ENCODE measurements at regions not wholly inside any gene's neighbourhood (a gene's known extent, or its start where the extent isn't known, plus 50 kb on each side); places are given as distances from the start of the nearest gene placed in this dataset.
"Not testable (repeated sequence)": the region's sequence is repeated elsewhere in the genome, so short reads cannot be mapped to it uniquely, and the experiment has no call there.

- not testable (repeated sequence) for H3K9me3 ChIP-seq (ENCODE audit: control insufficient read depth, low read length); DNase-seq; H3K4me3 ChIP-seq (ENCODE audit: insufficient read depth, low read depth, low read length, poor library complexity, severe bottlenecking); H3K27ac ChIP-seq (ENCODE audit: insufficient read depth, low read length, poor library complexity, severe bottlenecking); H3K36me3 ChIP-seq (ENCODE audit: control insufficient read depth, insufficient read depth, low read length); H3K27me3 ChIP-seq (replicated peaks; ENCODE audit: control insufficient read depth, insufficient read depth, low read length, poor library complexity, severe bottlenecking); H3K4me1 ChIP-seq (ENCODE audit: control insufficient read depth, insufficient read depth, low read length, poor library complexity, severe bottlenecking)
Measured at GRCh38 chr3:195976876-195977275, 68.5 kb upstream of the TNK2 start.

GRCh38 chr3:195974281-195974680 lies 65.9 kb upstream of the TNK2 start:
- not testable (repeated sequence) for H3K4me1 ChIP-seq (ENCODE audit: control insufficient read depth, insufficient read depth, low read length, poor library complexity, severe bottlenecking); H3K4me3 ChIP-seq (ENCODE audit: insufficient read depth, low read depth, low read length, poor library complexity, severe bottlenecking); H3K27me3 ChIP-seq (replicated peaks; ENCODE audit: control insufficient read depth, insufficient read depth, low read length, poor library complexity, severe bottlenecking); H3K9me3 ChIP-seq (ENCODE audit: control insufficient read depth, low read length); DNase-seq; H3K27ac ChIP-seq (ENCODE audit: insufficient read depth, low read length, poor library complexity, severe bottlenecking)
- peaks cover 20% of the 10 kb centered on the region for H3K36me3 ChIP-seq (ENCODE audit: control insufficient read depth, insufficient read depth, low read length)

- not testable (repeated sequence) for H3K27ac ChIP-seq (ENCODE audit: insufficient read depth, low read length, poor library complexity, severe bottlenecking); H3K9me3 ChIP-seq (ENCODE audit: control insufficient read depth, low read length); H3K27me3 ChIP-seq (replicated peaks; ENCODE audit: control insufficient read depth, insufficient read depth, low read length, poor library complexity, severe bottlenecking); H3K4me3 ChIP-seq (ENCODE audit: insufficient read depth, low read depth, low read length, poor library complexity, severe bottlenecking); DNase-seq; H3K4me1 ChIP-seq (ENCODE audit: control insufficient read depth, insufficient read depth, low read length, poor library complexity, severe bottlenecking)
- peaks cover 20% of the 10 kb centered on the region for H3K36me3 ChIP-seq (ENCODE audit: control insufficient read depth, insufficient read depth, low read length)
Measured at GRCh38 chr3:195970873-195971272, 62.5 kb upstream of the TNK2 start.

GRCh38 chr3:195969838-195970776 lies 61.8 kb upstream of the TNK2 start:
- H3K9me3 ChIP-seq (ENCODE audit: control insufficient read depth, low read length); H3K27me3 ChIP-seq (replicated peaks; ENCODE audit: control insufficient read depth, insufficient read depth, low read length, poor library complexity, severe bottlenecking); H3K27ac ChIP-seq (ENCODE audit: insufficient read depth, low read length, poor library complexity, severe bottlenecking); H3K4me3 ChIP-seq (ENCODE audit: insufficient read depth, low read depth, low read length, poor library complexity, severe bottlenecking); H3K4me1 ChIP-seq (ENCODE audit: control insufficient read depth, insufficient read depth, low read length, poor library complexity, severe bottlenecking); DNase-seq: not testable (repeated sequence)
- H3K36me3 ChIP-seq (ENCODE audit: control insufficient read depth, insufficient read depth, low read length): peaks cover 19% of the 10 kb centered on the region

- H3K36me3 ChIP-seq (ENCODE audit: control insufficient read depth, insufficient read depth, low read length): peaks cover 25% of the 10 kb centered on the region
- H3K4me3 ChIP-seq (ENCODE audit: insufficient read depth, low read depth, low read length, poor library complexity, severe bottlenecking); DNase-seq; H3K9me3 ChIP-seq (ENCODE audit: control insufficient read depth, low read length); H3K27me3 ChIP-seq (replicated peaks; ENCODE audit: control insufficient read depth, insufficient read depth, low read length, poor library complexity, severe bottlenecking); H3K4me1 ChIP-seq (ENCODE audit: control insufficient read depth, insufficient read depth, low read length, poor library complexity, severe bottlenecking); H3K27ac ChIP-seq (ENCODE audit: insufficient read depth, low read length, poor library complexity, severe bottlenecking): not testable (repeated sequence)
Measured at GRCh38 chr3:195969341-195969740, 61.0 kb upstream of the TNK2 start.

- H3K27ac ChIP-seq (ENCODE audit: insufficient read depth, low read length, poor library complexity, severe bottlenecking); H3K9me3 ChIP-seq (ENCODE audit: control insufficient read depth, low read length); H3K4me3 ChIP-seq (ENCODE audit: insufficient read depth, low read depth, low read length, poor library complexity, severe bottlenecking); H3K4me1 ChIP-seq (ENCODE audit: control insufficient read depth, insufficient read depth, low read length, poor library complexity, severe bottlenecking); H3K27me3 ChIP-seq (replicated peaks; ENCODE audit: control insufficient read depth, insufficient read depth, low read length, poor library complexity, severe bottlenecking); DNase-seq: not testable (repeated sequence)
- peaks cover 25% of the 10 kb centered on the region for H3K36me3 ChIP-seq (ENCODE audit: control insufficient read depth, insufficient read depth, low read length)
Measured at GRCh38 chr3:195968104-195968503, 59.8 kb upstream of the TNK2 start.

GRCh38 chr3:195967387-195967720 lies 59.0 kb upstream of the TNK2 start:
- not testable (repeated sequence) for DNase-seq; H3K9me3 ChIP-seq (ENCODE audit: control insufficient read depth, low read length); H3K27me3 ChIP-seq (replicated peaks; ENCODE audit: control insufficient read depth, insufficient read depth, low read length, poor library complexity, severe bottlenecking); H3K4me1 ChIP-seq (ENCODE audit: control insufficient read depth, insufficient read depth, low read length, poor library complexity, severe bottlenecking); H3K27ac ChIP-seq (ENCODE audit: insufficient read depth, low read length, poor library complexity, severe bottlenecking); H3K4me3 ChIP-seq (ENCODE audit: insufficient read depth, low read depth, low read length, poor library complexity, severe bottlenecking)
- peaks cover 25% of the 10 kb centered on the region for H3K36me3 ChIP-seq (ENCODE audit: control insufficient read depth, insufficient read depth, low read length)

GRCh38 chr3:195966563-195967386 lies 58.4 kb upstream of the TNK2 start:
- H3K27ac ChIP-seq (ENCODE audit: insufficient read depth, low read length, poor library complexity, severe bottlenecking); H3K4me1 ChIP-seq (ENCODE audit: control insufficient read depth, insufficient read depth, low read length, poor library complexity, severe bottlenecking); H3K27me3 ChIP-seq (replicated peaks; ENCODE audit: control insufficient read depth, insufficient read depth, low read length, poor library complexity, severe bottlenecking); H3K9me3 ChIP-seq (ENCODE audit: control insufficient read depth, low read length); DNase-seq; H3K4me3 ChIP-seq (ENCODE audit: insufficient read depth, low read depth, low read length, poor library complexity, severe bottlenecking): not testable (repeated sequence)
- H3K36me3 ChIP-seq (ENCODE audit: control insufficient read depth, insufficient read depth, low read length): peaks cover 25% of the 10 kb centered on the region

GRCh38 chr3:195965217-195965616 lies 56.9 kb upstream of the TNK2 start:
- not testable (repeated sequence) for H3K4me1 ChIP-seq (ENCODE audit: control insufficient read depth, insufficient read depth, low read length, poor library complexity, severe bottlenecking); H3K27me3 ChIP-seq (replicated peaks; ENCODE audit: control insufficient read depth, insufficient read depth, low read length, poor library complexity, severe bottlenecking); H3K9me3 ChIP-seq (ENCODE audit: control insufficient read depth, low read length); H3K4me3 ChIP-seq (ENCODE audit: insufficient read depth, low read depth, low read length, poor library complexity, severe bottlenecking); H3K27ac ChIP-seq (ENCODE audit: insufficient read depth, low read length, poor library complexity, severe bottlenecking); DNase-seq
- peaks cover 17% of the 10 kb centered on the region for H3K36me3 ChIP-seq (ENCODE audit: control insufficient read depth, insufficient read depth, low read length)

All from effector memory CD4-positive, alpha-beta T cell (primary cell).